ENCODE measurements at regions not wholly inside any gene's neighbourhood (a gene's known extent, or its start where the extent isn't known, plus 50 kb on each side); places are given as distances from the start of the nearest gene placed in this dataset.

DNA sequence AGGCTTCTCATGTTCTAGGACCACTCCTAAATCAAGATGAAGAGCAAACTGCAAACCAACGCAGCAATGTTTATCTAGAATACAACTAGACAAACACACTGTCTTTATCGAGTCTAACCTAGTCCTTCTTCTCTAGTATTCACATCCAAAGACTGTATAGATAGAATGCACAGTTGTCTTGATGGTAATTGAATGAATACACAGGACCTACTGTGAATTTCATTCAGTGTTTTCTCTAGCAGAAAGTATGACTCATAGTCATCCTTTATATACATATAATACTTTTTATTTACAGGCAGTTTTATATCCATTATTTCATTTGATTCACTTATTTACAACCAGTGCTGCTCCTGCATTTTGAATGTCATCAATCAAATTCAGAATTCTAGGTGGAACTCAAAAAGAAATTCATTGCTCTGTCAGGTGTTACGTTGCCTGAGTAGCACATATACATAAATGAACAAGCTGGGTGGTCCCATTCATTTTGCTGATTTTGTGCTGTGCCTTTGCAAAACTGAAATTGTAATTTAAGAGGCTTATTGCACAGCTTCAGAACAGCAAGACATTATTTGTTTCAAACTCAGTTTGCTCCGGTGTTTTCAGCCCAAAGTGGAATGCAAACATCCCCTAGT lies 374.8 kb downstream of the EPHA4 start:
- no peak for DNase-seq (ENCODE audit: low read depth)
- TF ChIP-seq, protein P1, sequence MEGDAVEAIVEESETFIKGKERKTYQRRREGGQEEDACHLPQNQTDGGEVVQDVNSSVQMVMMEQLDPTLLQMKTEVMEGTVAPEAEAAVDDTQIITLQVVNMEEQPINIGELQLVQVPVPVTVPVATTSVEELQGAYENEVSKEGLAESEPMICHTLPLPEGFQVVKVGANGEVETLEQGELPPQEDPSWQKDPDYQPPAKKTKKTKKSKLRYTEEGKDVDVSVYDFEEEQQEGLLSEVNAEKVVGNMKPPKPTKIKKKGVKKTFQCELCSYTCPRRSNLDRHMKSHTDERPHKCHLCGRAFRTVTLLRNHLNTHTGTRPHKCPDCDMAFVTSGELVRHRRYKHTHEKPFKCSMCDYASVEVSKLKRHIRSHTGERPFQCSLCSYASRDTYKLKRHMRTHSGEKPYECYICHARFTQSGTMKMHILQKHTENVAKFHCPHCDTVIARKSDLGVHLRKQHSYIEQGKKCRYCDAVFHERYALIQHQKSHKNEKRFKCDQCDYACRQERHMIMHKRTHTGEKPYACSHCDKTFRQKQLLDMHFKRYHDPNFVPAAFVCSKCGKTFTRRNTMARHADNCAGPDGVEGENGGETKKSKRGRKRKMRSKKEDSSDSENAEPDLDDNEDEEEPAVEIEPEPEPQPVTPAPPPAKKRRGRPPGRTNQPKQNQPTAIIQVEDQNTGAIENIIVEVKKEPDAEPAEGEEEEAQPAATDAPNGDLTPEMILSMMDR (IDR thresholded peaks at IDR 0.05; ENCODE audit: insufficient read depth, low read depth, low read length), result no peak
- no peak overlapping the region for H3K4me3 ChIP-seq (ENCODE audit: low read depth, low read length)

DNA sequence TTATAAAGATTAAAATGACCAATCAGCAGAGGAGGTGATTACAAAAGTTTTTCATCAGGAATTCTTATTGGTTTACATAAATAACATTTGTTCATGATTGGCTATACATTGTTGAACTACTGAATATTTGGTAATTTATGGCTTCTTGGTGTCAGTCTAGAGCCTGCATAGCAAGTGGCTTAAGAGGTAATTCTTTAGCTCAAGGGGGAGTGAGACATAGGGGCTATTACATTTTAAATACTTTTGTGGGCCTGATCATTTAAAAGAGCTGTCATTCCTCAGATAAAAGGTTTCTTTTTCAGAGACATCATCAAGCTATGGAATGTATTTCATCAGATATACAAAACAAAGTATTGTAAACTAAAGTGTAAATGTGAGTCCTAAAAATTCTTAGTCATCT lies 373.8 kb downstream of the EPHA4 start:
- TF ChIP-seq, protein P1 (IDR thresholded peaks at IDR 0.05; ENCODE audit: insufficient read depth, low read depth, low read length), result no peak

DNA sequence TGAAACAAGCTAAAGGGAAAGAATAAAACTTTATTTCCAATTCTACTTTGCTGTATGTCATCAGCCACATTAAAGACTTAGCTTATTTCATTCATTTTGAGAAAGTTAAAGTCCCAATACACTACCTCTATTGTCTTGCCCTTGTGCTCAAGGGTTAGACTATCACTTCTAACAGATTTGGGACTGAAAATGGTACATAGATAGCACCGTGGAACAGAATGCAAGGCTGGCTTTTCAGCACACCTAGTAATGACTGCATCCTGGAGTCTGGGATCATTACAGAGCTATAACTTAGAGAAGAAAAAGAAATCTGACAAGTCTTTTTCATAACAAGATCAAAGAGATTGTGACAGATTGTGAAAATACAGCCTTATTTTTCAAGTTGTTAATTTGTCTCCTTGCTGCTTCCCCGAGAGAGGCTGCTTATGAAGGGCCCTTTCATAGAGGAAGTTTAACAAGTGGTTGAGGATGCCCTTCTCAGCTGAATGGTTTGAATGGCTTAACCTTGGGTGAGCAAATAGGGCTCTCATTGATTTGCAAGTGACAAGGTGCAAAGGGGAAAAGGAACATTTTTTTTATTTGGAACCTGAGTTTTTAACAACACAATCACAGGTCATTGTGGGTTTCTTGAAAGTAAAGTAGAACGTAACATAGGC lies 371.8 kb downstream of the EPHA4 start:
- TF ChIP-seq, protein P1 (IDR thresholded peaks at IDR 0.05; ENCODE audit: insufficient read depth, low read depth, low read length), result no peak
- no peak for DNase-seq (ENCODE audit: low read depth)
- no peak overlapping the region for H3K4me3 ChIP-seq (ENCODE audit: low read depth, low read length)

More for the DNA sequence above, 373.8 kb downstream of the EPHA4 start:
- H3K4me3 ChIP-seq (ENCODE audit: low read depth, low read length), result no peak overlapping the region
- DNase-seq (ENCODE audit: low read depth), result no peak

DNA sequence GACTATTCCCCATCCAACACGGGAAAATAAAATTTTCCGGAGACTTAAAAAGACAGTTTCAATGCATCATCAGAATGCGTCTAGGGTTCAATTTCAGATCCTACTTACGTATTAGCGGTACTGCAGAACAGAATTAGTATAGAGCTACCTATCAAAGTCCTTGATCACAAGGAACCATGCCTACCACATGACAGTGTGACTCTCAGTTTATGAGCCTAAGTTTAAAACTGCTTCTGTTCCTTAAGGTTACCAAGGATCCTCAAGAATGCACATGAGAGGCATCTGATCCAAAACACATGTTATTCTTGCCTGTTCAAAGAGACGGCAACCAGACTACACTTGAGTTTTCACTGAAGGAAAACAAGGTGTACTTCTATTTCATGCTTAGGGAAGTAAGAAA lies 369.7 kb downstream of the EPHA4 start:
- no peak for DNase-seq (ENCODE audit: low read depth)
- TF ChIP-seq, protein P1 (IDR thresholded peaks at IDR 0.05; ENCODE audit: insufficient read depth, low read depth, low read length), result no peak
- H3K4me3 ChIP-seq (ENCODE audit: low read depth, low read length), result no peak overlapping the region

DNA sequence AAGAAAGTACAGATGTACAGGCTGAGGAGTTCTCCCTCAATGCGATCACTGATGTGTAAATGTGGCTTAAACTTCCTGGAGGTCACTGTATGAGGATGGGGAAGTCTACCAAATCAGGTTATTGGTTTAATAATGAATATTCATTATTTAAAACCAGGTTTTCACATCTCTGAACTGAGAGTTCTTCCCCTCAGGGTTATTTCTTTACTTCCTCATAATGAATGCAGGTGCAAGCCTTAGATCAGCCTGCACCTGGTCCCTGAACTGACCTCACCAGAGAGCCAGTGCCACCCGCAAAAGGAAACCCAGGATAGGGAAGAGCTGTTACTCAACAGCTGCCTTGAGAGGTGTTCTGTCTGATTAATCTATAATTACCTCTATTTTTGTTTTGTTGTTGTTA lies 369.0 kb downstream of the EPHA4 start:
- TF ChIP-seq, protein P1 (IDR thresholded peaks at IDR 0.05; ENCODE audit: insufficient read depth, low read depth, low read length), result no peak
- H3K4me3 ChIP-seq (ENCODE audit: low read depth, low read length), result no peak overlapping the region
- DNase-seq (ENCODE audit: low read depth), result no peak

DNA sequence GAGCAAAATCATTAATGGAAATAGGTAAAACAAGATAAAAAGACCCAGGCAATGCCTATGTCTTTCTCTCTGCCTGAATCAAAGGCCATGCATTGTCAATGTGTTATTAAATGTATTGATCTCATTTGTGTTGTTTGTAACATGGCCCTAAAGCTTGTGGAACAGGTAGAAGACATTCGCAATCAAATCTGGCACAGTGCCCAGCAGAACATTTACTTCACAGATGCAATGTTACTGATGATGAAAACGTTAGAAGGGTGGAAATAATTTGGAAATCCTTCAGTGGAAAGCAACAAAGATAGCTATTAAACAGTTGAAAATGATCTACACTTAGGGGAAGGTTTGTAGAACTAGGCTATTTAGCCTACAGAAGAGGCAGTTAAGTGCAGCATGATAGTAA lies 368.2 kb downstream of the EPHA4 start:
- DNase-seq (ENCODE audit: low read depth), result no peak
- H3K4me3 ChIP-seq (ENCODE audit: low read depth, low read length), result no peak overlapping the region
- TF ChIP-seq, protein P1 (IDR thresholded peaks at IDR 0.05; ENCODE audit: insufficient read depth, low read depth, low read length), result no peak
